ENCODE measurements at regions not wholly inside any gene's neighbourhood (a gene's known extent, or its start where the extent isn't known, plus 50 kb on each side); places are given as distances from the start of the nearest gene placed in this dataset.

GRCh38 chr2:71846072-71846471 is 301.6 kb downstream of the CYP26B1 start:
- TF ChIP-seq POLR2A (IDR thresholded peaks at IDR 0.05), result no peak
- TF ChIP-seq CTCF (IDR thresholded peaks at IDR 0.05 in 8 of 11, conservative IDR thresholded peaks at IDR 0.05 in 3 of 11), result no peak
- no peak for TF ChIP-seq POLR2AphosphoS5 (IDR thresholded peaks at IDR 0.05)

All from spleen (tissue), 7 donors.